Peyer's patch (tissue), 4 donors: ENCODE measurements at regions not wholly inside any gene's neighbourhood (a gene's known extent, or its start where the extent isn't known, plus 50 kb on each side); places are given as distances from the start of the nearest gene placed in this dataset.
"Not testable (repeated sequence)": the region's sequence is repeated elsewhere in the genome, so short reads cannot be mapped to it uniquely, and the experiment has no call there.

Source experiments
- DNase-seq, 3 donors: peaks; one replicate each; pipeline ENCODE4 v3.0.0-alpha.2; 2017 to 2019
- H3K27ac ChIP-seq, 4 donors: fragments of 200-600 bp; sonication (generic); one replicate each; pipeline ENCODE4 v1.5.1; 2016 to 2019
- H3K27me3 ChIP-seq, 2 donors: fragments of 200-600 bp; sonication (generic); one replicate each; pipeline ENCODE4 v1.5.1; 2019
- H3K36me3 ChIP-seq, 3 donors: fragments of 200-600 bp; sonication (generic); one replicate each; pipeline ENCODE4 v1.5.1; 2016 to 2019
- H3K4me1 ChIP-seq, 4 donors: fragments of 200-600 bp; sonication (generic); one replicate each; pipeline ENCODE4 v1.5.1; 2016 to 2019
- H3K4me3 ChIP-seq, 4 donors: fragments of 200-600 bp; sonication (generic); 1 replicate in 3 of 4; 2 replicates in 1 of 4; pipeline ENCODE4 v1.5.1; 2016 to 2019; ENCODE audit warnings: mild to moderate bottlenecking in 1 of 4
- H3K9me3 ChIP-seq, 4 donors: fragments of 200-600 bp; sonication (generic); one replicate each; pipeline ENCODE4 v1.5.1; 2016 to 2019; ENCODE audit warnings: mild to moderate bottlenecking in 1 of 4

DNA sequence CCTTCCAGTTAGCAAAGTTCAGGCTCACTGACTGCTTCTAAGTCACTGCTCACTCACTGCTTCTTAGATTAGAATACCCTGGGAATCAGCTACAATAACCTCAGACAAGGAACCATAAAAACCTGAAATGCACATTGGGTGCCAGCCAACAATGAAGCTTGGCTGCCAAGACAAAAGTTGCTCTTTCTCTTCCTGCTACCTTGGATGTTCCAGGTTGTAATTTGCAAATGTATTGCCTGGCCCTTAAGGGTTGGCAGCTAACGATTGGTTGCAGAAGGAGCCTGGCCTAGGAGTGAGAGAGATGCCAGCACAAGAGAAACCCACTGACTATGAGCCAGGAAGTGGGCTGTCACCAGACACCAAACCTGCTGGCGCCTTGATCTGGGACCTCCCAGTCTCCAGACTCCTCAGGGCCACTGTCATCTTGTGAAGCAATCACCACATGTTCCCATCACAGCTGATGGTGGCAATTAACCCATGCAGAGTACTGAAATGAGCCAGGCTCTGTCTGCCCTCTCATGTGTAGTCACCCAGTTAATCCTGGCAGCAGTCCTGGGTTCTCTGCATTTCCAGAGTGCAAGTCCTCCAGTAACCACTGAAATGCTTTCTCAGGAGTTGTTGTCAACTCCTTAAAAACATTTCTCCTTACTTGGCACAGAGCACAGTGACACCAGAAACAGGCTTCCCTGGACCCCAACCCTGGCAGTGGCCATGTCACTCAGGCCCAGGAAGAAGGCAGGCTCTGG lies 240.3 kb upstream of the NPAP1 start:
- not testable (repeated sequence) for H3K9me3 ChIP-seq, H3K4me1 ChIP-seq, H3K27me3 ChIP-seq, H3K36me3 ChIP-seq, H3K27ac ChIP-seq, H3K4me3 ChIP-seq, DNase-seq

DNA sequence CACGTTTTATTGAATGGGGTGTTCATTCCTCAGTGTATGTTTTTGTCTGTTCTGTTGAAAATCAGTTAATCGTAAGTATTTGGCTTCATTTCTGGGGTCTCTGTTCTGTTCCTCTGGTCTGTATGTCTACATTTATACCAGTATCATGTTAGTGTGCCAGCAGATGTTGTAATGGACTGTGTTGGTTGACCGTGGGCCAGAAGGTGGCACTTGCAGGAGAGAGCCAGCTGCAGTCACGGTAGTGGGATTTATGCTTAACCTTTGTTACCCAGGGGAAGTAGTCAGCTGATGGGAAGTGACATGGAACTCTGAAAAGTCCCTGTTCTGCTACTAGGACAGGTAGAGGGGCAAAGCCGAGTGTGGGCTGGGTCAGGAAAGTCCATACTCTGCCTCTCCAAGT lies 238.3 kb upstream of the NPAP1 start:
- H3K27ac ChIP-seq, H3K36me3 ChIP-seq, H3K9me3 ChIP-seq, H3K27me3 ChIP-seq, H3K4me3 ChIP-seq, H3K4me1 ChIP-seq, DNase-seq: not testable (repeated sequence)

DNA sequence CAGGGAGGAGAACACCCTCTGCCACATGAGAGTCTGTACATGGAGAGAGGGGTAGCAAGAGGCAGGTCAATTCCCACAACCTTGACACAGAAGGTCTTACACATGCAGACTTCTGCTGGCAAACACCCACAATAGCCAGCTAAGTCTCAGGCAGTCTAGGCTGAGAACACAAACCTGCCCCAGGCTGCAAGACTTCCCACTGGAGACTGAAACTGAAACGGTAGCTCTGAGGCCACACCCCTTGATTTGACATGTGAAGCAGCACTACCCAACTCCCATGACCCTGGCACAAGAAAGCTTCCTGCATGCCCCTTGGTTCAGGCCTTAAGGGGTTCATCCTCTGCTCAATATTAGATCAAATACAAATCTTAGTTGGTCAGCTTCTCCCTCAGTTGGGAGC lies 237.8 kb upstream of the NPAP1 start:
- H3K27me3 ChIP-seq, DNase-seq, H3K4me3 ChIP-seq, H3K4me1 ChIP-seq, H3K27ac ChIP-seq, H3K9me3 ChIP-seq, H3K36me3 ChIP-seq: not testable (repeated sequence)

- H3K4me1 ChIP-seq, DNase-seq, H3K36me3 ChIP-seq, H3K4me3 ChIP-seq, H3K27ac ChIP-seq, H3K9me3 ChIP-seq, H3K27me3 ChIP-seq: not testable (repeated sequence)
These were observed 198.2 kb upstream of the NPAP1 start for GRCh38 chr15:24477107-24478025.

- DNase-seq, H3K9me3 ChIP-seq, H3K4me1 ChIP-seq, H3K27ac ChIP-seq, H3K4me3 ChIP-seq, H3K27me3 ChIP-seq, H3K36me3 ChIP-seq: not testable (repeated sequence)
These were observed 189.5 kb upstream of the NPAP1 start for GRCh38 chr15:24485885-24486567.

DNA sequence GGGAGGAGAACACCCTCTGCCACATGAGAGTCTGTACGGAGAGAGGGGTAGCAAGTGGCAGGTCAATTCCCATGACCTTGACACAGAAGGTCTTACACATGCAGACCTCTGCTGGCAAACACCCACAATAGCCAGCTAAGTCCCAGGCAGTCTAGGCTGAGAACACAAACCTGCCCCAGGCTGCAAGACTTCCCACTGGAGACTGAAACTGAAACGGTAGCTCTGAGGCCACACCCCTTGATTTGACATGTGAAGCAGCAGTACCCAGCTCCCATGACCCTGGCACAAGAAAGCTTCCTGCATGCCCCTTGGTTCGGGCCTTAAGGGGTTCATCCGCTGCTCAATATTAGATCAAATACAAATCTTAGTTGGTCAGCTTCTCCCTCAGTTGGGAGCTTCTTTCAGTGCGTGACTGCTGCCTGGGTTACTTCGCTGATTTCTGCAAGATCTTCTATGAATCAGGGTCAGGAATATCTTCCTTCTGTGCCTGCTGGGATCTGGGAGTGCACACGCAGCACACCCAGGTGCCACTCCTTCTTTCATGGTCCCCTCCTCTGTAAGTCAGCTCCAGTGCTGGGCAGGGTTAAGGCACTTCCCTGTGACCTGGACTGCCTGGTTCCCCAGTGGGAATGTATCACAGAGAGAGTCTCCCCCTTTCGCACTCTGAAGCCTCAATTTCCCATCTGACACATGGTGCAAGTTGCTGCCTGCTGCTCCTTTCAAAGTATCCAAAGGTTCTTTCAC lies 187.2 kb upstream of the NPAP1 start:
- H3K27me3 ChIP-seq, H3K4me3 ChIP-seq, H3K4me1 ChIP-seq, H3K9me3 ChIP-seq, H3K36me3 ChIP-seq, H3K27ac ChIP-seq, DNase-seq: not testable (repeated sequence)

GRCh38 chr15:24505216-24505615 lies 170.4 kb upstream of the NPAP1 start:
- DNase-seq, H3K27me3 ChIP-seq, H3K36me3 ChIP-seq, H3K4me1 ChIP-seq, H3K4me3 ChIP-seq, H3K9me3 ChIP-seq, H3K27ac ChIP-seq: not testable (repeated sequence)

- not testable (repeated sequence) for H3K36me3 ChIP-seq, DNase-seq, H3K9me3 ChIP-seq, H3K27ac ChIP-seq, H3K27me3 ChIP-seq, H3K4me1 ChIP-seq, H3K4me3 ChIP-seq
These were observed 165.9 kb upstream of the NPAP1 start for GRCh38 chr15:24509714-24510113.

DNA sequence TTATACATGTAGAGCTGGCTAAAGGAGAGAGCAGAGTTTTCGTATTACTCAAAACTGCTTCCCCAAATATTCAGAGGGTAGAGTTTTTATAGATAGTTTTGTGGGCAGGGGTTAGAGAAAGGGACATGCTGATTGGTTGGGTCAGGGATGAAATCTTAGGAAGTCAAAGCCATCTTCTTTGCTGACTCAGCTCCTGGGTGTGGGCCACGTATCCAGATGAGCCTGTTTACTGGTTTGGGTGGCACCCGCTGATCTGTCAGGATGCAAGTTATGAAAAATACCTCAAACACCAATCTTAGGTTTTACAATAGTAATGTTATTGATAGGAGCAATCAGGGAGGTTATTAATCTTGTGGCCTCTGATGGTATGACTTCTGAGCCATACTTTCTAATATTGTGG lies 164.0 kb upstream of the NPAP1 start:
- H3K9me3 ChIP-seq, H3K4me3 ChIP-seq, H3K27me3 ChIP-seq, H3K4me1 ChIP-seq, H3K27ac ChIP-seq, DNase-seq, H3K36me3 ChIP-seq: not testable (repeated sequence)

- not testable (repeated sequence) for H3K9me3 ChIP-seq, H3K27ac ChIP-seq, H3K4me1 ChIP-seq, H3K4me3 ChIP-seq, H3K27me3 ChIP-seq, H3K36me3 ChIP-seq, DNase-seq
These were observed 156.8 kb upstream of the NPAP1 start for GRCh38 chr15:24518772-24519171.

DNA sequence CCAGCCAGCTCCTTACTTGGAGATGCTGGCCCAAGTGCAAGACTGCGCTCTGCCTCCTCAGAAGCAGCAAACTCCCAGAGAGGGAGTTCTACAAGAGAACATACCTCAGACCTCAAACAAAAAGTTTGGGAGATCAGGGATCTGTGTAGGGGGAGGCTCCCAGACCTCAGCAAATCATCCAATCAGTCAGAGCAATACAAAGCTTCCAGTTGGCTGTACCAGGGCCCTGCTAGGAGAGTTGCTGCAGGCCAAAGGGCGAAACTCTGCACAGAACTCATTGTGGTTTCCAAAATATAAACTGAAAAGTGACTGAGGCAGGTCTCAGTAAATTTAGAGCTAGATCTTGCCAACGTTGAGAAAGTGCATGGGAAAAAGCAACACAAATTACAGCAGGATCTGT lies 144.3 kb upstream of the NPAP1 start:
- not testable (repeated sequence) for DNase-seq, H3K27ac ChIP-seq, H3K4me3 ChIP-seq, H3K27me3 ChIP-seq, H3K4me1 ChIP-seq, H3K36me3 ChIP-seq, H3K9me3 ChIP-seq

DNA sequence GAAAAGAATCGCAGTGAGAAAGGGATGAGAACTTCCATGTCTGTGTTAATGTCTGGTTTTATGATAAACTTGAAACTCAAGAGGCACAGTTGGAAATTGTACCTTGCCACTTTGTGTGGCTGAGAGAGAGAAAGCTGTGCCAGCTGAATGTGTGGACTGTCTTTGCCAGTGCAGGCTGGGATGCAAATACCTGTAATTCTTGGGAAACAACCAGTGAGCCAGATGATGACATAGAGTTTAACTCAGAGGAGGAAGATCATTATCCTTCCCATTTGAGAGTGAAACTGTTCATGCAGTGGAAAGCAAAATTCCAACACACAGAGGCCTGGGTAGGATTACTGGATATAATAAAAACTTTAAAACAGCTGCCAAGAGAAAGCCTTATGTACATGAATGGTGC lies 141.5 kb upstream of the NPAP1 start:
- H3K4me1 ChIP-seq, H3K36me3 ChIP-seq, H3K9me3 ChIP-seq, H3K27ac ChIP-seq, DNase-seq, H3K4me3 ChIP-seq, H3K27me3 ChIP-seq: not testable (repeated sequence)

DNA sequence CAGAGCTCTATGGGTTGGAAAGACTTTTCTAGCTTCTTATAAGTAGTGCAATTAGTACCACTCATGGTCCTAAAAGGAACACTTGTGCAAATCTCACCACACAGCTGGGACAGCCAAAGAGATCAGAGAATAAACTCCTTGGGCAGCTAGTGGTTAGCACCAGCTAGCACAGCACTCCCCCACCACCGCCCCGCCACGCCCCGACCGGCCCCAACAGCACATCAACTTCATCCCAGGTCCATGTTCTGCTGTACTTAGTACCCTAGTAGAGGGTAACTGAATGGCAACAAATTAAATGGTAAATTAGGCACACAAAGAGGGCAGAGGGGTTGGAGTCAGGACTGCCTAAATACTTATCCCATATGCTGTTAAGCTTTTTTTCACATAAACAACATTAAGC lies 118.3 kb upstream of the NPAP1 start:
- not testable (repeated sequence) for H3K4me1 ChIP-seq, DNase-seq, H3K36me3 ChIP-seq, H3K9me3 ChIP-seq, H3K27me3 ChIP-seq, H3K4me3 ChIP-seq, H3K27ac ChIP-seq
